Gastroesophageal sphincter (tissue), 3 donors: ENCODE measurements at regions not wholly inside any gene's neighbourhood (a gene's known extent, or its start where the extent isn't known, plus 50 kb on each side); places are given as distances from the start of the nearest gene placed in this dataset.

ENCODE experiments used
- POLR2A ChIP-seq, 2 donors: fragments of 450-650 bp; IDR thresholded peaks; one replicate each; pipeline ENCODE4 v1.6.1; 2017; ENCODE audit warnings: antibody characterized with exemption in 2 of 2, mild to moderate bottlenecking in 2 of 2, moderate library complexity in 1 of 2
- POLR2AphosphoS5 ChIP-seq: sonication (generic); formaldehyde crosslinking; IDR thresholded peaks from one replicate; pipeline ENCODE4 v1.6.1; 2017; ENCODE audit warnings: antibody characterized with exemption
- TF ChIP-seq, protein P1 (sequence below), 4 experiments: fragments of 200-600 bp in 2 of 4; fragments of 450-650 bp in 2 of 4; sonication (generic) in 1 of 4; IDR thresholded peaks; one replicate each; pipeline ENCODE4 v1.5.1; 2017 to 2019; ENCODE audit warnings: antibody characterized with exemption in 4 of 4, mild to moderate bottlenecking in 2 of 4, moderate library complexity in 2 of 4

DNA sequence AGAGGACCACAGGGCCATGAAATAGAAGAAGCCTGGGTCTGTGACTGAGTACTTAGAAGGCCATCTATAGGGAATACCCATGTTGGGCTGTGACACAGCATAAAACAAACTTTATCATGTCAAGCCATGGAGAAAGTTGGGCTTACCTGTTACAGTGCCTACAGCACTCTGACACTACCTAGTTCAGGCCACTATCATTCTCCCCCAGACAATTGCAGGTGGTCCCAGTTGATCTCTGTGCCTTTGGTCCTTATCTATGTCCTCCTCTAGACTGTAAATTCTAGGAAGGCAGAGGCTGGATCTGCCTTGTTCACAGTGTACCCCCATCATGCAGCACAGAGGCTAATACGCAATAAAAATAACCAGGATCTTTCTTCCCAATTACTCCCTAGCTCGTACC, 69.1 kb downstream of the GCC1 start:
- TF ChIP-seq, protein P1, sequence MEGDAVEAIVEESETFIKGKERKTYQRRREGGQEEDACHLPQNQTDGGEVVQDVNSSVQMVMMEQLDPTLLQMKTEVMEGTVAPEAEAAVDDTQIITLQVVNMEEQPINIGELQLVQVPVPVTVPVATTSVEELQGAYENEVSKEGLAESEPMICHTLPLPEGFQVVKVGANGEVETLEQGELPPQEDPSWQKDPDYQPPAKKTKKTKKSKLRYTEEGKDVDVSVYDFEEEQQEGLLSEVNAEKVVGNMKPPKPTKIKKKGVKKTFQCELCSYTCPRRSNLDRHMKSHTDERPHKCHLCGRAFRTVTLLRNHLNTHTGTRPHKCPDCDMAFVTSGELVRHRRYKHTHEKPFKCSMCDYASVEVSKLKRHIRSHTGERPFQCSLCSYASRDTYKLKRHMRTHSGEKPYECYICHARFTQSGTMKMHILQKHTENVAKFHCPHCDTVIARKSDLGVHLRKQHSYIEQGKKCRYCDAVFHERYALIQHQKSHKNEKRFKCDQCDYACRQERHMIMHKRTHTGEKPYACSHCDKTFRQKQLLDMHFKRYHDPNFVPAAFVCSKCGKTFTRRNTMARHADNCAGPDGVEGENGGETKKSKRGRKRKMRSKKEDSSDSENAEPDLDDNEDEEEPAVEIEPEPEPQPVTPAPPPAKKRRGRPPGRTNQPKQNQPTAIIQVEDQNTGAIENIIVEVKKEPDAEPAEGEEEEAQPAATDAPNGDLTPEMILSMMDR (IDR thresholded peaks at IDR 0.05) = no peak
- TF ChIP-seq POLR2A (IDR thresholded peaks at IDR 0.05) (no peak), POLR2AphosphoS5 (no peak)
